ENCODE measurements at regions not wholly inside any gene's neighbourhood (a gene's known extent, or its start where the extent isn't known, plus 50 kb on each side); places are given as distances from the start of the nearest gene placed in this dataset.

GRCh38 chr3:193754719-193755118, 161.7 kb downstream of the OPA1 start:
- Histone ChIP-seq H3K4me1 (ENCODE audit: insufficient read depth, low read length) (no peaks in the 10 kb centered on the region), H3K9ac (ENCODE audit: low read depth, low read length) (no peak overlapping the region), H3K36me3 (ENCODE audit: insufficient read depth, low read length) (no peaks in the 10 kb centered on the region), H3K9me3 (ENCODE audit: control insufficient read depth, insufficient read depth, low read length) (peaks cover 17% of the 10 kb centered on the region; the same call in 1 of the 2 replicates)

GRCh38 chr3:193756536-193756935, 163.5 kb downstream of the OPA1 start:
- no peaks in the 10 kb centered on the region; the same call in 1 of the 2 replicates for H3K36me3 ChIP-seq (ENCODE audit: insufficient read depth, low read length)
- peaks cover 17% of the 10 kb centered on the region; the same call in 1 of the 2 replicates for H3K9me3 ChIP-seq (ENCODE audit: control insufficient read depth, insufficient read depth, low read length)
- no peak overlapping the region for H3K9ac ChIP-seq (ENCODE audit: low read depth, low read length)
- no peaks in the 10 kb centered on the region for H3K4me1 ChIP-seq (ENCODE audit: insufficient read depth, low read length)

GRCh38 chr3:193757457-193757856, 164.4 kb downstream of the OPA1 start:
- H3K9me3 ChIP-seq (ENCODE audit: control insufficient read depth, insufficient read depth, low read length): peaks cover 17% of the 10 kb centered on the region; the same call in 1 of the 2 replicates
- H3K9ac ChIP-seq (ENCODE audit: low read depth, low read length): no peak overlapping the region
- H3K4me1 ChIP-seq (ENCODE audit: insufficient read depth, low read length): no peaks in the 10 kb centered on the region
- no peaks in the 10 kb centered on the region; the same call in 1 of the 2 replicates for H3K36me3 ChIP-seq (ENCODE audit: insufficient read depth, low read length)

- H3K9ac ChIP-seq (ENCODE audit: low read depth, low read length): no peak overlapping the region
- peaks cover 8% of the 10 kb centered on the region; the same call in 1 of the 2 replicates for H3K9me3 ChIP-seq (ENCODE audit: control insufficient read depth, insufficient read depth, low read length)
- H3K36me3 ChIP-seq (ENCODE audit: insufficient read depth, low read length): no peaks in the 10 kb centered on the region; the same call in 1 of the 2 replicates
- H3K4me1 ChIP-seq (ENCODE audit: insufficient read depth, low read length): no peaks in the 10 kb centered on the region
These were observed 169.0 kb downstream of the OPA1 start for GRCh38 chr3:193761969-193762368.

GRCh38 chr3:193762657-193763056, 169.6 kb downstream of the OPA1 start:
- Histone ChIP-seq H3K9ac (ENCODE audit: low read depth, low read length) (no peak overlapping the region), H3K9me3 (ENCODE audit: control insufficient read depth, insufficient read depth, low read length) (peaks cover 8% of the 10 kb centered on the region; the same call in 1 of the 2 replicates), H3K4me1 (ENCODE audit: insufficient read depth, low read length) (no peaks in the 10 kb centered on the region), H3K36me3 (ENCODE audit: insufficient read depth, low read length) (no peaks in the 10 kb centered on the region; the same call in 1 of the 2 replicates)

GRCh38 chr3:193764959-193765358, 172.0 kb downstream of the OPA1 start:
- Histone ChIP-seq H3K9me3 (ENCODE audit: control insufficient read depth, insufficient read depth, low read length) (no peaks in the 10 kb centered on the region), H3K36me3 (ENCODE audit: insufficient read depth, low read length) (no peaks in the 10 kb centered on the region; the same call in 1 of the 2 replicates), H3K9ac (ENCODE audit: low read depth, low read length) (no peak overlapping the region), H3K4me1 (ENCODE audit: insufficient read depth, low read length) (no peaks in the 10 kb centered on the region)

GRCh38 chr3:193767353-193768069, 174.5 kb downstream of the OPA1 start:
- Histone ChIP-seq H3K9ac (ENCODE audit: low read depth, low read length) (no peak overlapping the region), H3K36me3 (ENCODE audit: insufficient read depth, low read length) (no peaks in the 10 kb centered on the region), H3K9me3 (ENCODE audit: control insufficient read depth, insufficient read depth, low read length) (peaks cover 5% of the 10 kb centered on the region), H3K4me1 (ENCODE audit: insufficient read depth, low read length) (no peaks in the 10 kb centered on the region)

- H3K4me1 ChIP-seq (ENCODE audit: insufficient read depth, low read length): no peaks in the 10 kb centered on the region
- H3K9me3 ChIP-seq (ENCODE audit: control insufficient read depth, insufficient read depth, low read length): peaks cover 5% of the 10 kb centered on the region
- no peaks in the 10 kb centered on the region for H3K36me3 ChIP-seq (ENCODE audit: insufficient read depth, low read length)
- no peak overlapping the region for H3K9ac ChIP-seq (ENCODE audit: low read depth, low read length)
These were observed 175.0 kb downstream of the OPA1 start for GRCh38 chr3:193768070-193768394.

GRCh38 chr3:193769437-193769836, 176.4 kb downstream of the OPA1 start:
- Histone ChIP-seq H3K4me1 (ENCODE audit: insufficient read depth, low read length) (no peaks in the 10 kb centered on the region), H3K9ac (ENCODE audit: low read depth, low read length) (no peak overlapping the region), H3K9me3 (ENCODE audit: control insufficient read depth, insufficient read depth, low read length) (peaks cover 5% of the 10 kb centered on the region), H3K36me3 (ENCODE audit: insufficient read depth, low read length) (no peaks in the 10 kb centered on the region)

- Histone ChIP-seq H3K36me3 (ENCODE audit: insufficient read depth, low read length) (no peaks in the 10 kb centered on the region), H3K9me3 (ENCODE audit: control insufficient read depth, insufficient read depth, low read length) (peaks cover 5% of the 10 kb centered on the region)
These were observed 178.1 kb downstream of the OPA1 start for GRCh38 chr3:193771011-193771652.

GRCh38 chr3:193771653-193772421, 178.8 kb downstream of the OPA1 start:
- H3K4me1 ChIP-seq (ENCODE audit: insufficient read depth, low read length): peaks cover 21% of the 10 kb centered on the region
- H3K36me3 ChIP-seq (ENCODE audit: insufficient read depth, low read length): no peaks in the 10 kb centered on the region
- H3K9me3 ChIP-seq (ENCODE audit: control insufficient read depth, insufficient read depth, low read length): peaks cover 5% of the 10 kb centered on the region
- no peak overlapping the region for H3K9ac ChIP-seq (ENCODE audit: low read depth, low read length)

More at GRCh38 chr3:193771011-193771652, 178.1 kb downstream of the OPA1 start:
- Histone ChIP-seq H3K4me1 (ENCODE audit: insufficient read depth, low read length) (peaks cover 15% of the 10 kb centered on the region), H3K9ac (ENCODE audit: low read depth, low read length) (no peak overlapping the region)

- H3K9me3 ChIP-seq (ENCODE audit: control insufficient read depth, insufficient read depth, low read length): peaks cover 5% of the 10 kb centered on the region
- H3K4me1 ChIP-seq (ENCODE audit: insufficient read depth, low read length): peaks cover 24% of the 10 kb centered on the region
- H3K36me3 ChIP-seq (ENCODE audit: insufficient read depth, low read length): no peaks in the 10 kb centered on the region
- H3K9ac ChIP-seq (ENCODE audit: low read depth, low read length): no peak overlapping the region
These were observed 179.4 kb downstream of the OPA1 start for GRCh38 chr3:193772422-193772763.

GRCh38 chr3:193773266-193774220, 180.5 kb downstream of the OPA1 start:
- Histone ChIP-seq H3K36me3 (ENCODE audit: insufficient read depth, low read length) (no peaks in the 10 kb centered on the region), H3K9ac (ENCODE audit: low read depth, low read length) (no peak overlapping the region), H3K9me3 (ENCODE audit: control insufficient read depth, insufficient read depth, low read length) (peaks cover 5% of the 10 kb centered on the region), H3K4me1 (ENCODE audit: insufficient read depth, low read length) (peaks cover 25% of the 10 kb centered on the region)
